BJ (cell line): ENCODE measurements at regions not wholly inside any gene's neighbourhood (a gene's known extent, or its start where the extent isn't known, plus 50 kb on each side); places are given as distances from the start of the nearest gene placed in this dataset.

Experiments used
- CTCF ChIA-PET: fragments of 350-600 bp; formaldehyde crosslinking; extraction: SDS; loops from one replicate; lab custom pipeline; 2021; ENCODE audit warnings: antibody characterized with exemption, inconsistent platforms; lab: Yijun Ruan, JAX
- POLR2A ChIA-PET: fragments of 300-600 bp; sonication (Branson Sonifier 250); formaldehyde crosslinking; extraction: SDS; loops from one replicate; lab custom pipeline; 2021; ENCODE audit warnings: antibody characterized with exemption; lab: Charles Lee
- DNase-seq: peaks from one replicate; pipeline ENCODE4 v3.0.0-alpha.2; 2011; ENCODE audit warnings: low read depth
- H3K27me3 ChIP-seq: 2 replicates; pipeline ENCODE4 v1.6.0; 2011; ENCODE audit warnings: low read length; ENCODE audit not compliant: control insufficient read depth, insufficient read depth
- H3K36me3 ChIP-seq: 2 replicates; pipeline ENCODE4 v1.5.1; 2011; ENCODE audit warnings: low read length; ENCODE audit not compliant: control insufficient read depth, insufficient read depth
- H3K4me3 ChIP-seq: 2 replicates; pipeline ENCODE4 v1.5.1; 2011; ENCODE audit warnings: low read depth, mild to moderate bottlenecking, control low read depth, low read length
- CTCF ChIP-seq: IDR thresholded peaks from 2 replicates; pipeline ENCODE4 v1.5.1; 2011; ENCODE audit warnings: low read depth, mild to moderate bottlenecking, control low read depth, inconsistent platforms, low read length, moderate library complexity; ENCODE audit not compliant: insufficient read depth

- CTCF ChIA-PET: no interaction called here
- POLR2A ChIA-PET: no interaction called here
Observed at GRCh38 chr5:27548484-27548883, 510.1 kb upstream of the CDH9 start.

GRCh38 chr5:27535031-27535557 is 496.7 kb upstream of the CDH9 start:
- DNase-seq: no peak
- Histone ChIP-seq H3K36me3 (no peaks in the 10 kb centered on the region), H3K27me3 (no peaks in the 10 kb centered on the region), H3K4me3 (no peak overlapping the region)
- POLR2A ChIA-PET: no interaction called here
- CTCF ChIA-PET: no interaction called here
- TF ChIP-seq CTCF: no peak

More at GRCh38 chr5:27548484-27548883, 510.1 kb upstream of the CDH9 start:
- TF ChIP-seq CTCF: no peak
- H3K36me3 ChIP-seq: no peaks in the 10 kb centered on the region
- H3K27me3 ChIP-seq: no peaks in the 10 kb centered on the region
- no peak for DNase-seq
- H3K4me3 ChIP-seq: no peak overlapping the region

GRCh38 chr5:27532305-27532704 is 493.9 kb upstream of the CDH9 start:
- TF ChIP-seq CTCF: no peak
- Histone ChIP-seq H3K4me3 (no peak overlapping the region), H3K36me3 (no peaks in the 10 kb centered on the region), H3K27me3 (no peaks in the 10 kb centered on the region)
- no peak for DNase-seq
- POLR2A ChIA-PET: no interaction called here
- CTCF ChIA-PET: no interaction called here

- no peak for DNase-seq
- no peak overlapping the region for H3K4me3 ChIP-seq
- ChIA-PET CTCF (interaction anchor here (0.6 kb wide), 1 partner anchor 788 kb away, joined by 3 read pairs; no protein-coding TSS in a partner anchor), POLR2A (no interaction called here)
- no peak for TF ChIP-seq CTCF
- H3K27me3 ChIP-seq: no peaks in the 10 kb centered on the region
- H3K36me3 ChIP-seq: no peaks in the 10 kb centered on the region
Observed at GRCh38 chr5:27524515-27524914, 486.1 kb upstream of the CDH9 start.

GRCh38 chr5:27523629-27524028 is 485.2 kb upstream of the CDH9 start:
- Histone ChIP-seq H3K36me3 (no peaks in the 10 kb centered on the region), H3K4me3 (no peak overlapping the region), H3K27me3 (no peaks in the 10 kb centered on the region)
- no peak for TF ChIP-seq CTCF
- DNase-seq: no peak
- POLR2A ChIA-PET: no interaction called here
- CTCF ChIA-PET: interaction anchor here (0.6 kb wide), 1 partner anchor 11 kb away, joined by 4 read pairs; no protein-coding TSS in a partner anchor
